Ovary (tissue), 3 donors: ENCODE measurements at regions not wholly inside any gene's neighbourhood (a gene's known extent, or its start where the extent isn't known, plus 50 kb on each side); places are given as distances from the start of the nearest gene placed in this dataset.

Experiments used
- POLR2A ChIP-seq: fragments of 450-650 bp; IDR thresholded peaks from one replicate; pipeline ENCODE4 v1.6.1; 2017; ENCODE audit warnings: antibody characterized with exemption, mild to moderate bottlenecking, moderate library complexity
- TF ChIP-seq, protein P1 (sequence below), 3 donors: fragments of 450-650 bp in 2 of 3; fragments of 200-600 bp in 1 of 3; IDR thresholded peaks; one replicate each; pipeline versions ENCODE4 v1.5.1 to v1.8.0; 2016 to 2022; ENCODE audit warnings: antibody characterized with exemption in 3 of 3, mild to moderate bottlenecking in 1 of 3
- donor health status: DM: no; HTN: no; CAD: no.

DNA sequence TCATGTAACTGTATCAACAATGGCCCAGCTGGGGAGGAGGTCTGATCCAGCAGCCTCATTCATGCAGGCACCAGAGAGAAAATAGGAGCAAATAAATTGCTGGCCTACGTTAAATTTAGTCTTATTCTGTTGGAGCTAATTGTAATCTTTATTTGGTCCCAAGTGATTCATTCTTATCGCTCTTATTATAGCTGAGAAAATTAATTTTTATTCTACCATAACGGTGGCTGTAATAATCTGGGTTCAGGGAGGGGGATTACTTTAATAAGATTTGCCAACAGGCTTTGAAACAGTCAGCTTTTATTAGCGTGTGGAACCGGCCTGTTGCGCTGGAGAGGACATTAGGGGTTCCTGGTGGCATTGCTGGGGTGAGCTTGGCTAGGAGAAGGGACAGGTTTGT is 254.9 kb downstream of the AACS start:
- TF ChIP-seq, protein P1, sequence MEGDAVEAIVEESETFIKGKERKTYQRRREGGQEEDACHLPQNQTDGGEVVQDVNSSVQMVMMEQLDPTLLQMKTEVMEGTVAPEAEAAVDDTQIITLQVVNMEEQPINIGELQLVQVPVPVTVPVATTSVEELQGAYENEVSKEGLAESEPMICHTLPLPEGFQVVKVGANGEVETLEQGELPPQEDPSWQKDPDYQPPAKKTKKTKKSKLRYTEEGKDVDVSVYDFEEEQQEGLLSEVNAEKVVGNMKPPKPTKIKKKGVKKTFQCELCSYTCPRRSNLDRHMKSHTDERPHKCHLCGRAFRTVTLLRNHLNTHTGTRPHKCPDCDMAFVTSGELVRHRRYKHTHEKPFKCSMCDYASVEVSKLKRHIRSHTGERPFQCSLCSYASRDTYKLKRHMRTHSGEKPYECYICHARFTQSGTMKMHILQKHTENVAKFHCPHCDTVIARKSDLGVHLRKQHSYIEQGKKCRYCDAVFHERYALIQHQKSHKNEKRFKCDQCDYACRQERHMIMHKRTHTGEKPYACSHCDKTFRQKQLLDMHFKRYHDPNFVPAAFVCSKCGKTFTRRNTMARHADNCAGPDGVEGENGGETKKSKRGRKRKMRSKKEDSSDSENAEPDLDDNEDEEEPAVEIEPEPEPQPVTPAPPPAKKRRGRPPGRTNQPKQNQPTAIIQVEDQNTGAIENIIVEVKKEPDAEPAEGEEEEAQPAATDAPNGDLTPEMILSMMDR (IDR thresholded peaks at IDR 0.05), result no peak
- TF ChIP-seq POLR2A, result no peak
